SK-N-SH (cell line): ENCODE measurements at regions not wholly inside any gene's neighbourhood (a gene's known extent, or its start where the extent isn't known, plus 50 kb on each side); places are given as distances from the start of the nearest gene placed in this dataset.
"Not testable (repeated sequence)": the region's sequence is repeated elsewhere in the genome, so short reads cannot be mapped to it uniquely, and the experiment has no call there.

Source experiments
- CTCF ChIA-PET: fragments of 300-600, 350-600 bp; formaldehyde crosslinking; extraction: SDS; loops from one replicate; lab custom pipeline; 2021; lab: Yijun Ruan, JAX
- POLR2A ChIA-PET: fragments of 350-600 bp; sonication (Branson Sonifier 250); formaldehyde crosslinking; extraction: SDS; loops from one replicate; lab custom pipeline; 2020; ENCODE audit warnings: antibody characterized with exemption, inconsistent platforms; lab: Yijun Ruan, JAX
- DNase-seq: peaks from one replicate; pipeline ENCODE4 v3.0.0; 2012
- H2AFZ ChIP-seq: fragments of 200-600 bp; sonication (generic); 2 replicates; pipeline ENCODE4 v1.8.1; 2016; ENCODE audit warnings: antibody characterized with exemption, mild to moderate bottlenecking, low read depth
- H3F3A ChIP-seq: fragments of 200-600 bp; sonication (generic); replicated peaks from 2 replicates; pipeline ENCODE3; 2016; ENCODE audit warnings: antibody characterized with exemption, mild to moderate bottlenecking; ENCODE audit not compliant: insufficient read depth
- H3K27ac ChIP-seq, 2 experiments: fragments of 200-500 bp in 1 of 2; fragments of 200-600 bp in 1 of 2; sonication (Bioruptor generic) in 1 of 2; sonication (generic), shearing (Covaris generic) in 1 of 2; 2 replicates each; pipeline versions ENCODE4 v1.5.1 to v1.6.1; 2014 to 2016; ENCODE audit warnings: low read depth in 2 of 2, inconsistent platforms in 1 of 2, low read length in 1 of 2, mild to moderate bottlenecking in 1 of 2, mixed read lengths in 1 of 2
- H3K27me3 ChIP-seq: fragments of 200-600 bp; sonication (generic), shearing (Covaris generic); 2 replicates; pipeline ENCODE4 v1.6.1; 2016; ENCODE audit warnings: mixed run types; ENCODE audit not compliant: insufficient read depth
- H3K36me3 ChIP-seq, 2 experiments: fragments of 200-500 bp in 1 of 2; fragments of 200-600 bp in 1 of 2; sonication (Bioruptor generic) in 1 of 2; sonication (generic) in 1 of 2; replicated peaks in 1 of 2; 2 replicates each; pipeline versions ENCODE3 to v1.5.1; 2014 to 2016; ENCODE audit warnings: low read length in 1 of 2, mild to moderate bottlenecking in 1 of 2; ENCODE audit not compliant: insufficient read depth in 2 of 2, control insufficient read depth in 1 of 2
- H3K4me1 ChIP-seq, 2 experiments: fragments of 200-500 bp in 1 of 2; fragments of 200-600 bp in 1 of 2; sonication (Bioruptor generic) in 1 of 2; sonication (generic), shearing (Covaris generic) in 1 of 2; 2 replicates each; pipeline versions ENCODE4 v1.5.1 to v1.6.1; 2014 to 2016; ENCODE audit warnings: low read depth in 1 of 2, low read length in 1 of 2, mixed run types in 1 of 2; ENCODE audit not compliant: insufficient read depth in 2 of 2, control insufficient read depth in 1 of 2
- H3K4me2 ChIP-seq: fragments of 200-600 bp; sonication (generic), shearing (Covaris generic); 2 replicates; pipeline ENCODE4 v1.6.1; 2017; ENCODE audit warnings: mixed run types
- H3K4me3 ChIP-seq, 2 experiments: fragments of 200-500 bp in 1 of 2; fragments of 200-600 bp in 1 of 2; sonication (Bioruptor generic) in 1 of 2; sonication (generic), shearing (Covaris generic) in 1 of 2; 2 replicates each; pipeline versions ENCODE4 v1.5.1 to v1.8.1; 2014 to 2016; ENCODE audit warnings: low read depth in 2 of 2, inconsistent platforms in 1 of 2, low read length in 1 of 2, mild to moderate bottlenecking in 1 of 2, mixed read lengths in 1 of 2, moderate library complexity in 1 of 2
- H3K79me2 ChIP-seq: fragments of 200-600 bp; sonication (generic); 2 replicates; pipeline ENCODE4 v1.8.1; 2017; ENCODE audit warnings: mild to moderate bottlenecking; ENCODE audit not compliant: insufficient read depth
- H3K9ac ChIP-seq: fragments of 200-600 bp; sonication (generic); 2 replicates; pipeline ENCODE4 v1.6.1; 2017; ENCODE audit warnings: mixed run types
- H3K9me2 ChIP-seq: fragments of 200-600 bp; sonication (generic); 2 replicates; pipeline ENCODE4 v1.6.1; 2017; ENCODE audit warnings: mixed run types
- H3K9me3 ChIP-seq: fragments of 200-600 bp; sonication (generic); 2 replicates; pipeline ENCODE4 v1.6.1; 2017; ENCODE audit warnings: mixed run types, mild to moderate bottlenecking, moderate library complexity
- H4K20me1 ChIP-seq: fragments of 200-600 bp; sonication (generic); 2 replicates; pipeline ENCODE4 v1.6.1; 2017; ENCODE audit warnings: mild to moderate bottlenecking, mixed run types; ENCODE audit not compliant: insufficient read depth
- EP300 ChIP-seq, 2 experiments: IDR thresholded peaks; 2 replicates each; pipeline versions ENCODE4 v1.4.0 to v1.6.1; 2012; ENCODE audit warnings: borderline replicate concordance in 1 of 2, low read depth in 1 of 2, low read length in 1 of 2
- EZH2phosphoT487 ChIP-seq: fragments of 200-600 bp; sonication (generic); IDR thresholded peaks from 2 replicates; pipeline ENCODE4 v1.6.1; 2017; ENCODE audit warnings: low read depth, mixed run types, mild to moderate bottlenecking, antibody characterized with exemption, moderate library complexity, borderline replicate concordance
- FOXJ3 ChIP-seq: sonication (generic); formaldehyde crosslinking; IDR thresholded peaks from 2 replicates; pipeline ENCODE4 v1.5.1; 2020; ENCODE audit warnings: mild to moderate bottlenecking, missing genetic modification reagents
- FOXM1 ChIP-seq: IDR thresholded peaks from 2 replicates; pipeline ENCODE4 v1.4.0; 2012; ENCODE audit warnings: low read depth, mild to moderate bottlenecking
- GABPA ChIP-seq: IDR thresholded peaks from 2 replicates; pipeline ENCODE4 v1.4.0; 2012; ENCODE audit warnings: low read depth, mild to moderate bottlenecking
- NFIC ChIP-seq: IDR thresholded peaks from 2 replicates; pipeline ENCODE4 v1.4.0; 2012; ENCODE audit warnings: borderline replicate concordance
- PBX3 ChIP-seq: IDR thresholded peaks from 2 replicates; pipeline ENCODE4; 2012
- RCOR1 ChIP-seq: fragments of 150-350 bp; IDR thresholded peaks from 2 replicates; pipeline ENCODE4 v1.6.1; 2017; ENCODE audit warnings: antibody characterized with exemption, low read length
- RFX5 ChIP-seq: IDR thresholded peaks from 2 replicates; pipeline ENCODE4 v1.6.1; 2012; ENCODE audit warnings: mild to moderate bottlenecking, improper control_type of control experiment, low read length
- RXRA ChIP-seq: IDR thresholded peaks from 2 replicates; pipeline ENCODE4 v1.4.0; 2012; ENCODE audit warnings: low read depth, mild to moderate bottlenecking, borderline replicate concordance
- SMC3 ChIP-seq: IDR thresholded peaks from 2 replicates; pipeline ENCODE4 v1.6.1; 2012; ENCODE audit warnings: low read depth, low read length, improper control_type of control experiment
- TCF12 ChIP-seq: IDR thresholded peaks from 2 replicates; pipeline ENCODE4 v1.4.0; 2012
- USF2 ChIP-seq: fragments of 150-350 bp; IDR thresholded peaks from 2 replicates; pipeline ENCODE4 v1.6.1; 2017; ENCODE audit warnings: antibody characterized with exemption, low read length, low read depth, borderline replicate concordance
- YY1 ChIP-seq: IDR thresholded peaks from 2 replicates; pipeline ENCODE4 v1.4.0; 2012; ENCODE audit warnings: low read depth, mild to moderate bottlenecking
- ZBTB33 ChIP-seq: IDR thresholded peaks from 2 replicates; pipeline ENCODE4 v1.4.0; 2012; ENCODE audit warnings: low read depth, borderline replicate concordance
- WGBS: methylation state at CpG from one replicate; pipeline ENCODE4 v1.1.6; 2017; ENCODE audit warnings: low lambda C conversion rate; 5-methylcytosine and 5-hydroxymethylcytosine counted together

GRCh38 chr17:21592774-21593173, 99.5 kb upstream of the KCNJ18 start (continued):
- TF ChIP-seq ZBTB33: no peak
- no peak for TF ChIP-seq TCF12
- TF ChIP-seq RXRA: no peak
- TF ChIP-seq FOXM1: no peak
- no peak for TF ChIP-seq SMC3
- TF ChIP-seq NFIC: no peak
- no peak for TF ChIP-seq USF2

- H3K9me3 ChIP-seq, H3F3A ChIP-seq, DNase-seq, H3K4me3 ChIP-seq, H3K27ac ChIP-seq, POLR2A ChIA-PET, H3K79me2 ChIP-seq, H3K36me3 ChIP-seq, CTCF ChIA-PET, H3K9ac ChIP-seq, H3K27me3 ChIP-seq, H3K9me2 ChIP-seq, H4K20me1 ChIP-seq, H3K4me1 ChIP-seq, H3K4me2 ChIP-seq, H2AFZ ChIP-seq: not testable (repeated sequence)
- WGBS: 17% methylated on average over 12 of the region's 20 CpGs
These were observed 98.7 kb upstream of the KCNJ18 start for GRCh38 chr17:21593452-21594105.

GRCh38 chr17:21595086-21595485, 97.2 kb upstream of the KCNJ18 start:
- H3F3A ChIP-seq: no peaks in the 10 kb centered on the region
- 4% methylated on average over 1 of the region's 1 CpG for WGBS
- CTCF ChIA-PET: no interaction called here

More at GRCh38 chr17:21595086-21595485, 97.2 kb upstream of the KCNJ18 start:
- H3K27me3 ChIP-seq: no peaks in the 10 kb centered on the region; the same call in 1 of the 2 replicates
- no peaks in the 10 kb centered on the region for H3K36me3 ChIP-seq
- no peak overlapping the region for H3K9ac ChIP-seq
- H2AFZ ChIP-seq: no peak overlapping the region
- H3K9me2 ChIP-seq: no peaks in the 10 kb centered on the region
- H3K4me2 ChIP-seq: no peak overlapping the region
- H3K79me2 ChIP-seq: no peaks in the 10 kb centered on the region
- TF ChIP-seq PBX3 (no peak), FOXJ3 (CRISPR knock-in tag) (no peak), RCOR1 (no peak), EP300 (IDR thresholded peaks at IDR 0.05; ENCODE audit: borderline replicate concordance in 1 of 2, low read depth in 1 of 2, low read length in 1 of 2) (no peak), RFX5 (no peak), GABPA (no peak), SMC3 (no peak), FOXM1 (no peak), YY1 (no peak), EZH2phosphoT487 (no peak), TCF12 (no peak)
- H3K4me1 ChIP-seq: no peaks in the 10 kb centered on the region
- H3K27ac ChIP-seq: no peak overlapping the region
- no peaks in the 10 kb centered on the region for H4K20me1 ChIP-seq
- DNase-seq: no peak
- POLR2A ChIA-PET: no interaction called here
- no peaks in the 10 kb centered on the region for H3K9me3 ChIP-seq
- H3K4me3 ChIP-seq: no peak overlapping the region
